Erythroblast (primary cell): ENCODE measurements at regions not wholly inside any gene's neighbourhood (a gene's known extent, or its start where the extent isn't known, plus 50 kb on each side); places are given as distances from the start of the nearest gene placed in this dataset.

Source experiments
- GATA1 ChIP-seq: IDR thresholded peaks from 2 replicates; pipeline ENCODE4 v1.6.1; 2011; ENCODE audit warnings: low read depth, mild to moderate bottlenecking, control low read depth, low read length, moderate library complexity
- POLR2A ChIP-seq: IDR thresholded peaks from 2 replicates; pipeline ENCODE4 v1.6.1; 2011; ENCODE audit warnings: mild to moderate bottlenecking, low read length

- no peak for TF ChIP-seq POLR2A
- TF ChIP-seq GATA1: no peak
Measured at GRCh38 chr2:215780907-215781685, 232.3 kb downstream of the MREG start.
